ENCODE measurements at regions not wholly inside any gene's neighbourhood (a gene's known extent, or its start where the extent isn't known, plus 50 kb on each side); places are given as distances from the start of the nearest gene placed in this dataset.

DNA sequence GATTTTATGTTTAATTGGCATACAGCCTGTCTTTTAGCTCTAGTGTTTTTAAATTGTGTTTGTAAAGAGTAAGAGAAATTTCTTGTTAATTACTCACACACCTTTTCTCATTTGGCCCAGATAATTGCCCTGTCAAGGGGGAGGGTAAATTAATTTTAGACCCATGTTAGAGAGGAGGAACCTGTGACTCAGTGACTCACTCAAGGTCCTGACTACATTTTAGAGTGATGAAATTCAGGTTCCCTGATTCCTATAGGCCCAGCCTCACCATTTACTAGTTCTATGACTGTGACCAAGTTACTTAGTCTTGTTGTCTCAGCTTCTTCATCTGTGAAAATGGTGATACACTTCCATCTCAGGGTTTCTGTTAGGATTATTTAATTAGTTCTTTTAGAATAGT lies 125.2 kb upstream of the DPH6 start:
- H3K4me3 ChIP-seq = no peak overlapping the region
- no peak overlapping the region for H3K27ac ChIP-seq
- in situ Hi-C loops (cut with MboI; ENCODE audit: low sequenced_read_pairs in 4 of 4) (no loop called here), intact Hi-C loops (cut with DNase I; ENCODE audit: low total_unique reads) (no loop called here)
- H3K4me1 ChIP-seq = peaks cover 35 to 53% of the 10 kb centered on the region in 2 donors
- no peaks in the 10 kb centered on the region for H3K27me3 ChIP-seq
- no peaks in the 10 kb centered on the region for H3K9me3 ChIP-seq
- no peak for DNase-seq
- peak; percentile 55 to 72 for ATAC-seq
- no peaks in the 10 kb centered on the region for H3K36me3 ChIP-seq
- no peak for TF ChIP-seq POLR2A (IDR thresholded peaks at IDR 0.05)
- TF ChIP-seq CTCF (IDR thresholded peaks at IDR 0.05 in 4 of 5, conservative IDR thresholded peaks at IDR 0.05 in 1 of 5) = no peak

DNA sequence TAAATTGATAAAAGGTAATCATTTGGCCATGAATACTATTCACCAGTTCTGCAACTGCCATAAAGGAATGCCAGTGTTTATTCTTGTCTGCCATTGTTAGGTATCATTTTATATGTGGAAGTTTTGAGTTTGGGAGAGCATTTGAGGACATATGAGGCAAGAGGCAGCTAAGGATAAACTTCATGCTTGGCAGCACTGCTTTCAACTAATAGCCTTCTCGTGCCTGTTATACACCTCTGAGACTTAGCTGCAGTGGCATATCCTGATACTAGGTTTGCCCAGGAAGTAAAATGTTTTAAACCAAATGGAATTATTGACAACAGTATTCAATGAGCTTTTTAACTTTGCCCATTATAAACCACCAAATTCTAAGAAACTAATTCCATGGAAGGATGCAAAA lies 126.0 kb upstream of the DPH6 start:
- TF ChIP-seq CTCF (IDR thresholded peaks at IDR 0.05 in 4 of 5, conservative IDR thresholded peaks at IDR 0.05 in 1 of 5) = no peak
- no peak for TF ChIP-seq POLR2A (IDR thresholded peaks at IDR 0.05)
- no peaks in the 10 kb centered on the region for H3K9me3 ChIP-seq
- DNase-seq (no peak), ATAC-seq (peak; percentile 80)
- intact Hi-C loops (cut with DNase I; ENCODE audit: low total_unique reads) (no loop called here), in situ Hi-C loops (cut with MboI; ENCODE audit: low sequenced_read_pairs in 4 of 4) (no loop called here)
- no peaks in the 10 kb centered on the region for H3K27me3 ChIP-seq
- peaks cover 31 to 46% of the 10 kb centered on the region in 2 donors for H3K4me1 ChIP-seq
- H3K36me3 ChIP-seq = no peaks in the 10 kb centered on the region
- H3K27ac ChIP-seq = peak overlapping the region in 2 of 4 donors; percentile 37 to 41
- H3K4me3 ChIP-seq = no peak overlapping the region

- Histone ChIP-seq H3K4me3 (no peak overlapping the region), H3K4me1 (peaks cover 31 to 42% of the 10 kb centered on the region in 2 donors), H3K27ac (peak overlapping the region in 2 of 4 donors; percentile 37 to 41), H3K27me3 (no peaks in the 10 kb centered on the region), H3K9me3 (no peaks in the 10 kb centered on the region), H3K36me3 (no peaks in the 10 kb centered on the region)
- in situ Hi-C loops (cut with MboI; ENCODE audit: low sequenced_read_pairs in 4 of 4) (no loop called here), intact Hi-C loops (cut with DNase I; ENCODE audit: low total_unique reads) (no loop called here)
- TF ChIP-seq POLR2A (IDR thresholded peaks at IDR 0.05) (no peak), CTCF (IDR thresholded peaks at IDR 0.05 in 4 of 5, conservative IDR thresholded peaks at IDR 0.05 in 1 of 5) (no peak)
- ATAC-seq = peak; percentile 21 to 46
- no peak for DNase-seq
These were observed 127.2 kb upstream of the DPH6 start for GRCh38 chr15:35673093-35673684.

- TF ChIP-seq CTCF (IDR thresholded peaks at IDR 0.05 in 4 of 5, conservative IDR thresholded peaks at IDR 0.05 in 1 of 5) (no peak), POLR2A (IDR thresholded peaks at IDR 0.05) (no peak)
- Histone ChIP-seq H3K36me3 (no peaks in the 10 kb centered on the region), H3K9me3 (no peaks in the 10 kb centered on the region), H3K4me1 (peaks cover 26 to 48% of the 10 kb centered on the region in 2 donors), H3K27me3 (no peaks in the 10 kb centered on the region), H3K27ac (peak overlapping the region in 1 of 4 donors; percentile 2), H3K4me3 (no peak overlapping the region)
- intact Hi-C loops (cut with DNase I; ENCODE audit: low total_unique reads) = no loop called here
- DNase-seq (no peak), ATAC-seq (peak in 1 of 2 donors; percentile 22)
- in situ Hi-C loops (cut with MboI; ENCODE audit: low sequenced_read_pairs in 4 of 4) = no loop called here
These were observed 129.2 kb upstream of the DPH6 start for GRCh38 chr15:35674873-35675781.
